ENCODE measurements at regions not wholly inside any gene's neighbourhood (a gene's known extent, or its start where the extent isn't known, plus 50 kb on each side); places are given as distances from the start of the nearest gene placed in this dataset.

GRCh38 chr18:42185486-42185885 lies 230.5 kb downstream of the PIK3C3 start:
- no peak for DNase-seq (ENCODE audit: low read depth in 2 of 2)

- no peak for DNase-seq (ENCODE audit: low read depth in 2 of 2)
Measured at GRCh38 chr18:42187611-42188380, 232.8 kb downstream of the PIK3C3 start.

GRCh38 chr18:42190643-42191042 lies 235.6 kb downstream of the PIK3C3 start:
- DNase-seq (ENCODE audit: low read depth in 2 of 2) = no peak

GRCh38 chr18:42192251-42193248 lies 237.5 kb downstream of the PIK3C3 start:
- DNase-seq (ENCODE audit: low read depth in 2 of 2) = no peak

GRCh38 chr18:42196651-42197050 lies 241.6 kb downstream of the PIK3C3 start:
- DNase-seq (ENCODE audit: low read depth in 2 of 2) = no peak

- no peak for DNase-seq (ENCODE audit: low read depth in 2 of 2)
Measured at GRCh38 chr18:42201137-42201536, 246.1 kb downstream of the PIK3C3 start.

- DNase-seq (ENCODE audit: low read depth in 2 of 2) = no peak
Measured at GRCh38 chr18:42211201-42211600, 256.2 kb downstream of the PIK3C3 start.

GRCh38 chr18:42222557-42222956 lies 267.5 kb downstream of the PIK3C3 start:
- no peak for DNase-seq (ENCODE audit: low read depth in 2 of 2)

- DNase-seq (ENCODE audit: low read depth in 2 of 2) = no peak
Measured at GRCh38 chr18:42228581-42228980, 273.5 kb downstream of the PIK3C3 start.

GRCh38 chr18:42229211-42230210 lies 274.5 kb downstream of the PIK3C3 start:
- no peak for DNase-seq (ENCODE audit: low read depth in 2 of 2)

- no peak for DNase-seq (ENCODE audit: low read depth in 2 of 2)
Measured at GRCh38 chr18:42230636-42231035, 275.6 kb downstream of the PIK3C3 start.

GRCh38 chr18:42231284-42231683 lies 276.2 kb downstream of the PIK3C3 start:
- no peak for DNase-seq (ENCODE audit: low read depth in 2 of 2)

- no peak for DNase-seq (ENCODE audit: low read depth in 2 of 2)
Measured at GRCh38 chr18:42231796-42232195, 276.8 kb downstream of the PIK3C3 start.

- no peak for DNase-seq (ENCODE audit: low read depth in 2 of 2)
Measured at GRCh38 chr18:42233908-42234307, 278.9 kb downstream of the PIK3C3 start.

- DNase-seq (ENCODE audit: low read depth in 2 of 2) = no peak
Measured at GRCh38 chr18:42242758-42243157, 287.7 kb downstream of the PIK3C3 start.

GRCh38 chr18:42245137-42245536 lies 290.1 kb downstream of the PIK3C3 start:
- DNase-seq (ENCODE audit: low read depth in 2 of 2) = no peak

- no peak for DNase-seq (ENCODE audit: low read depth in 2 of 2)
Measured at GRCh38 chr18:42255908-42256765, 301.1 kb downstream of the PIK3C3 start.

- DNase-seq (ENCODE audit: low read depth in 2 of 2) = no peak
Measured at GRCh38 chr18:42258301-42258965, 303.4 kb downstream of the PIK3C3 start.

- DNase-seq (ENCODE audit: low read depth in 2 of 2) = no peak
Measured at GRCh38 chr18:42261731-42262130, 306.7 kb downstream of the PIK3C3 start.

- no peak for DNase-seq (ENCODE audit: low read depth in 2 of 2)
Measured at GRCh38 chr18:42264497-42264896, 309.5 kb downstream of the PIK3C3 start.

Measured in stimulated activated CD8-positive, alpha-beta memory T cell treated with anti-CD3 and anti-CD28 coated beads, Interleukin-2, amount 100 ng/mL, for 1 hour (primary cell).